ENCODE measurements at regions not wholly inside any gene's neighbourhood (a gene's known extent, or its start where the extent isn't known, plus 50 kb on each side); places are given as distances from the start of the nearest gene placed in this dataset.

GRCh38 chr6:67210450-67210849 is 1424.6 kb upstream of the ADGRB3 start:
- Mint-ChIP-seq H3K4me3 (no peak overlapping the region), H3K27ac (no peak overlapping the region), H3K36me3 (ENCODE audit: low read depth) (no peaks in the 10 kb centered on the region), H3K27me3 (ENCODE audit: insufficient read depth) (peaks cover 1% of the 10 kb centered on the region; the same call in 1 of the 2 replicates), H3K9me3 (peaks cover 17% of the 10 kb centered on the region), H3K4me1 (ENCODE audit: low read depth) (no peaks in the 10 kb centered on the region)
- DNase-seq: no peak
- TF ChIP-seq, protein P1, sequence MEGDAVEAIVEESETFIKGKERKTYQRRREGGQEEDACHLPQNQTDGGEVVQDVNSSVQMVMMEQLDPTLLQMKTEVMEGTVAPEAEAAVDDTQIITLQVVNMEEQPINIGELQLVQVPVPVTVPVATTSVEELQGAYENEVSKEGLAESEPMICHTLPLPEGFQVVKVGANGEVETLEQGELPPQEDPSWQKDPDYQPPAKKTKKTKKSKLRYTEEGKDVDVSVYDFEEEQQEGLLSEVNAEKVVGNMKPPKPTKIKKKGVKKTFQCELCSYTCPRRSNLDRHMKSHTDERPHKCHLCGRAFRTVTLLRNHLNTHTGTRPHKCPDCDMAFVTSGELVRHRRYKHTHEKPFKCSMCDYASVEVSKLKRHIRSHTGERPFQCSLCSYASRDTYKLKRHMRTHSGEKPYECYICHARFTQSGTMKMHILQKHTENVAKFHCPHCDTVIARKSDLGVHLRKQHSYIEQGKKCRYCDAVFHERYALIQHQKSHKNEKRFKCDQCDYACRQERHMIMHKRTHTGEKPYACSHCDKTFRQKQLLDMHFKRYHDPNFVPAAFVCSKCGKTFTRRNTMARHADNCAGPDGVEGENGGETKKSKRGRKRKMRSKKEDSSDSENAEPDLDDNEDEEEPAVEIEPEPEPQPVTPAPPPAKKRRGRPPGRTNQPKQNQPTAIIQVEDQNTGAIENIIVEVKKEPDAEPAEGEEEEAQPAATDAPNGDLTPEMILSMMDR (IDR thresholded peaks at IDR 0.05): no peak

DNA sequence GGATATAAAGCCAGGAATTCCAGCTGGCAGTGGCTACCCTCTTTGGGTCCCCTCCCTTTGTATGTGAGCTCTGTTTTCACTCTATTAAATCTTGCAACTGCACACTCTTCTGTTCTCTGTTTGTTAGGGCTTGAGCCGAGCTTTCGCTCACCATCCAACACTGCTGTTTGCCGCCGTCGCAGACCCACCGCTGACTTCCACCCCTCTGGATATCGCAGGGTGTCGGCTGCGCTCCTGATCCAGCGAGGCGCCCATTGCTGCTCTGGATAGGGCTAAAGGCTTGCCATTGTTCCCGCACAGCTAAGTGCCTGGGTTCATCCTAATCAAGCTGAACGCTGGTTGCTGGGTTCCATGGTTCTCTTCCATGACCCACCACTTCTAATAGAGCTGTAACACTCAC is 1433.5 kb upstream of the ADGRB3 start:
- Mint-ChIP-seq H3K27me3 (ENCODE audit: insufficient read depth) (no peaks in the 10 kb centered on the region), H3K4me1 (ENCODE audit: low read depth) (no peaks in the 10 kb centered on the region), H3K4me3 (no peak overlapping the region), H3K9me3 (peaks cover 41% of the 10 kb centered on the region), H3K36me3 (ENCODE audit: low read depth) (no peaks in the 10 kb centered on the region), H3K27ac (no peak overlapping the region)
- TF ChIP-seq, protein P1 (IDR thresholded peaks at IDR 0.05): no peak
- no peak for DNase-seq

GRCh38 chr6:67200626-67201403 is 1434.3 kb upstream of the ADGRB3 start:
- Mint-ChIP-seq H3K27me3 (ENCODE audit: insufficient read depth) (no peaks in the 10 kb centered on the region), H3K27ac (no peak overlapping the region), H3K36me3 (ENCODE audit: low read depth) (no peaks in the 10 kb centered on the region), H3K4me3 (no peak overlapping the region), H3K4me1 (ENCODE audit: low read depth) (no peaks in the 10 kb centered on the region), H3K9me3 (peaks cover 38% of the 10 kb centered on the region)
- TF ChIP-seq, protein P1 (IDR thresholded peaks at IDR 0.05): no peak
- DNase-seq: no peak

DNA sequence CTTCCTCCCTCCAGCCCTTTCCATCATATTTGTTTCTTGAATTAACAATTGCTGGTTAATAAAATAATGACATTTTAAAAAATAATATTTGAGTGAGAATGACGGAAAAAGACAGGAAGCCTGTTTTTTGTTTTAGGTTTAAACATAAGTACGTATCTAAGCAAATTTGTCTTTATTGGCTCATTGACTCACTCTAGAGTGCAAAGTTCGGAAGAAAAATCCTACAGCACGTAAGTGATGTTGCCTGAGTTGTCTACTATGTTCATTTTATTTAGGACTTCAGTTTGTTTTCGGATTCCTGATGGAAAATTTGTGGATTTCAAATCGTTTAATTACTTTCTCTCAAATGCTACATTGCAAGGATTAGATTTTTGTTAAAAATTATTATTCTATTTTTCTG is 1435.7 kb upstream of the ADGRB3 start:
- Mint-ChIP-seq H3K27me3 (ENCODE audit: insufficient read depth) (no peaks in the 10 kb centered on the region), H3K4me3 (no peak overlapping the region), H3K36me3 (ENCODE audit: low read depth) (no peaks in the 10 kb centered on the region), H3K9me3 (peaks cover 42% of the 10 kb centered on the region), H3K27ac (no peak overlapping the region), H3K4me1 (ENCODE audit: low read depth) (no peaks in the 10 kb centered on the region)
- TF ChIP-seq, protein P1 (IDR thresholded peaks at IDR 0.05): no peak
- no peak for DNase-seq

- Mint-ChIP-seq H3K4me3 (no peak overlapping the region), H3K27me3 (ENCODE audit: insufficient read depth) (no peaks in the 10 kb centered on the region), H3K27ac (no peak overlapping the region), H3K9me3 (peaks cover 17% of the 10 kb centered on the region), H3K4me1 (ENCODE audit: low read depth) (no peaks in the 10 kb centered on the region), H3K36me3 (ENCODE audit: low read depth) (no peaks in the 10 kb centered on the region)
- no peak for DNase-seq
- TF ChIP-seq, protein P1 (IDR thresholded peaks at IDR 0.05): no peak
Observed at GRCh38 chr6:67190733-67191132, 1444.3 kb upstream of the ADGRB3 start.
